GM10266 (cell line): ENCODE measurements at regions not wholly inside any gene's neighbourhood (a gene's known extent, or its start where the extent isn't known, plus 50 kb on each side); places are given as distances from the start of the nearest gene placed in this dataset.

Source experiments
- DNase-seq: peaks from one replicate; pipeline ENCODE4 v3.0.0; 2012; ENCODE audit errors: extremely low spot score
- TF ChIP-seq, protein P1 (sequence below): IDR thresholded peaks from 2 replicates; pipeline ENCODE4 v1.5.1; 2012; ENCODE audit warnings: mild to moderate bottlenecking, low read depth; ENCODE audit not compliant: control insufficient read depth, insufficient read depth; ENCODE audit errors: missing control alignments

DNA sequence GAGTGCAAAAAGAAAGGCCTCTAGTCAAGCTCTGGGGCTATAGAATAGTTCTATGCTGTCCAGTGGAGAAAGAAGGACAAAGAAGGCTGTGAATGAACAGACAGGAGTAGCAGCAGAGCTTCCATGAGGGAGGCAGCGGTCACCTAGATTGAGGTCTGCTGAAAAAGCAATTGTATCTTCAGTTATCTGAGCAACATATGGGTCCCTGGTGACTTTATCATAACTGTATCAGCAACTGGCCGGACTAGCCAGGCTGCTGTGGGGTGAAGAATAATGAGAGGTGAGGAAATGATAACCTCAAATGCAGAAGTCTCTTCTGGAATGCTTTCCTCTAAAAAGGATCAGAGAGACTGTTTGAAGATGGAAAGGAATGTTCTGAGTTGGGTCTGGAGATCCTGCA lies 971.3 kb upstream of the TMEM132C start:
- TF ChIP-seq, protein P1, sequence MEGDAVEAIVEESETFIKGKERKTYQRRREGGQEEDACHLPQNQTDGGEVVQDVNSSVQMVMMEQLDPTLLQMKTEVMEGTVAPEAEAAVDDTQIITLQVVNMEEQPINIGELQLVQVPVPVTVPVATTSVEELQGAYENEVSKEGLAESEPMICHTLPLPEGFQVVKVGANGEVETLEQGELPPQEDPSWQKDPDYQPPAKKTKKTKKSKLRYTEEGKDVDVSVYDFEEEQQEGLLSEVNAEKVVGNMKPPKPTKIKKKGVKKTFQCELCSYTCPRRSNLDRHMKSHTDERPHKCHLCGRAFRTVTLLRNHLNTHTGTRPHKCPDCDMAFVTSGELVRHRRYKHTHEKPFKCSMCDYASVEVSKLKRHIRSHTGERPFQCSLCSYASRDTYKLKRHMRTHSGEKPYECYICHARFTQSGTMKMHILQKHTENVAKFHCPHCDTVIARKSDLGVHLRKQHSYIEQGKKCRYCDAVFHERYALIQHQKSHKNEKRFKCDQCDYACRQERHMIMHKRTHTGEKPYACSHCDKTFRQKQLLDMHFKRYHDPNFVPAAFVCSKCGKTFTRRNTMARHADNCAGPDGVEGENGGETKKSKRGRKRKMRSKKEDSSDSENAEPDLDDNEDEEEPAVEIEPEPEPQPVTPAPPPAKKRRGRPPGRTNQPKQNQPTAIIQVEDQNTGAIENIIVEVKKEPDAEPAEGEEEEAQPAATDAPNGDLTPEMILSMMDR: no peak
- no peak for DNase-seq

DNA sequence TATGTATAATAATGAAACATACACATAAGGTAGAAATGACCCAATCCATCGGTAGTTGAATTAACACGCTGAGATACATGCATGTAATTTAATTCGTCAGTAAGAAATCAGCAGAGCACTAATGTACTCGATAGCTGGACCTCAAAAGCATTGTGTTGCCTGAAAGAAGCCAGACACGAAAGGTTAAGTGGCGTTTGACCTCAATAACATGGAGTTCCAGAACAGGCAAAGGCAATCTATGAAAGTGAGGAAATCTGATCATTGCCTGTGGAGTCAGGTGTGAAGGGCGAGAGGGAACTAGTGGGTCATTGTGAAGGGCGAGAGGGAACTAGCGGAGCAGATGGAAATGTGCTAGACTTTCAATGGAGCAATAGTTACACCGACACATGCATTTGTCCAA lies 970.4 kb upstream of the TMEM132C start:
- TF ChIP-seq, protein P1: no peak
- no peak for DNase-seq

DNA sequence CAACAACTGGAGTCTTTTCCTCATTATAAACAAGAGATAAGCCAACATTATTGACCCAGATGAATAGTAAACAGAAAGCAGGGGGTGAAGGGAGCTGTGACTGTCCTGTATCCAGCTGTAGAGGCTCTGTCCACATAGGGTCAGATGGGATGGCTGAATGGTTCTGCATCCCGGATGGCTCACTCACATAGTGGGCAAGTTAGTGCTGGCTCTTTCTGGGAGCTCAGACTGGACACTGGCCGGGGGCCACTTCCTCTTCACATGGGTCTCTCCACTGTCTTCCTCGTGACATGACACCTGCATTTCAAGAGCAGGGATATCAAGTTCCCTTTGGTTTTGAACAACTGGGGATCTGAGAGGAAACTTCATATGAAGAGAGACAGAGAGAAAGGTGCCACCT lies 969.6 kb upstream of the TMEM132C start:
- TF ChIP-seq, protein P1: no peak
- DNase-seq: no peak

DNA sequence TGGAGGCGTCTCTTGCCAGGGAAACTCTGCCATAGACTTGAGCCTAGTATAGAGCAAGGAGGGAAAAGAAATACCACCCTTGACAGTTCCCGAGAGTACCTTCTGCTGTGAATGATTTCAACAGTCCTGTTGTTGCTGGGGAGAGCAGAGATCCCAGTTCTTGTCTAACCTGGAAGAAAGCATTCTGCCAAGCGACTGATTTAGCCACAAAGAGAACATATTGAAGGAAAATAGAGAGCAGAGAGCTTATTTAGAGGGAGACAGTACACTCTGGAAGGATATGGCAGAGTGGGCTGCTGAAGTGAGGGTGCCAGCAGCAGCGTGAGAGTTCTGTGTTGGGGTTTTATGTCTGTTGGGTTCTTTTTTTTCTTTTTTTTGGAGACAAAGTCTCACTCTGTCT lies 966.9 kb upstream of the TMEM132C start:
- no peak for DNase-seq
- TF ChIP-seq, protein P1: no peak

DNA sequence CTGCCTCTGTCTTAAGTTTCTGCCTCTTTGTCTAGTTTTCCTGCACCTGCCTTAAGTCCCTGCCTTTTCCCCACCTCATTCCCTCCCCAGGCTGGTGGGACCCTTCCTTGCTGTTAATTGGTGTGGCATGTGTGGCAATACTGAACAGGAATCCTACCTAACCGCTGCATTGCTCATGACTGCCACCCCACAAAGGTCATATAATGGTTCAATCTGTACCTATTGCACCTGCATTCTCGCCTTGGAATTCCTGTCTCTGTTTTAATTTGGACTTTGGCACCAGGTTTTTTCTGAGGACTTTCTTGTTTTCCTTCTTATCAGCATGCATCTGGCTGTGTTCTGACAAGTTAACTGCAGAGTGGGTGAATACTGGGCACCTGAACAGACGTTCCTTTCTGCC lies 966.2 kb upstream of the TMEM132C start:
- no peak for DNase-seq
- TF ChIP-seq, protein P1: no peak

DNA sequence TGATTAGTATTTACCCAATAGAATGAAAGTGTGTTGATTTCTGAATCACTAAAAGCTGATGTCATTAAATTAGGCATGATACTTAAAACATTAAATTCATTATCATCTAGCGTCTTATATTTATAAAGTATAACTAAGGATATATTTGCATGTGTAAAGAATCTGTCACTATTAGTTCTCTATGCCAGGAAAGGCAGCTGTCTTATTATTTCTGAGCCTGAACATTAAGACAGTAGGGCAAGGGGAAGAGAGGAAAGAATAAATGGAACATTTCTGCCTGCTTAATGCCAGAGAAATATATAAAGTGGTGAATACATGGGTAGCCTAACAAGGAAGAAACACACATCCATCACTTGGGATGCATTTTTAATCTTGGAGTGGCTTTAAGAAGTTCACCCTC lies 965.1 kb upstream of the TMEM132C start:
- TF ChIP-seq, protein P1: no peak
- DNase-seq: no peak

DNA sequence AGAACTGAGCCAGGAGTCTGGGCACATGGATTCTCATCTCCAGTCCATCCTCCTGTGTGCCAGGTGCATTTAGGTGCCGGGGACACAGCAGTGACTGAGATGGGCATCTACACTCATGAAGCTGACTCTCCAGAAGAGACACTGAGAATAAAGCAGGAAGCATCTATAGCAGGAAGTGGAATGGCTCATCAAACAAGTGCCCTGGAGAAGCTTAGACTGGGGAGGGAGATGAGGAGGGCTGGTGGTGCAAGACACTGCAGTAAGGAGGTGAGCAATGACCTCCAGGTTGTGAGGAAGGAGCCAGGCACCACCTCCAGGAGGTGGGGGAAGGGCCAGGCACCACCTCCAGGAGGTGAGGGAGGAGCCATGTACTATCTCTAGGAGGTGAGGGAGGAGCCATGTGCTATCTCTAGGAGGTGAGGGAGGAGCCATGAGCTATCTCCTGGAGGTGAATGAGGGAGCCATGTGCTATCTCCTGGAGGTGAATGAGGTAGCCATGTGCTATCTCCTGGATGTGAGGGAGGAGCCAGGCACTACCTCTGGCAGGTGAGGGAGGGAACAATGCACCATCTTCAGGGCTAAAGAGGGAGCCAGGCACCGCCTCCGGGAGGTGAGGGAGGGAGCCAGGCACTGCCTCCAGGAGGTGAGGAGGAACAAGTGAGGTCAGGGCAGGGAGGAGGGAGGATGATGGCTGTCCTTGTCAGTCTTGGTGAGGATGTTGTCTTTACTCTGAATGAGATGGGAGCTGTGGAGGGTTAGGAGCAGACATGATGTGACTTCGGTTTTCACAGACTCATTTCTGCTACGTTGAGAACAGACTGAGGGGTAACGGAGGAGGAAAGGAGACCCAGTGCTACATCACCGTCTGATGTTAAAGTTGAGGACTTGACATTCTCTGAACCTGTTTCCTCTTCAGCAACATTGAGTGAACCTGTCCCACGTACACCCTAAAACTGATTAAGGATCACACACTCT lies 961.9 kb upstream of the TMEM132C start:
- TF ChIP-seq, protein P1: no peak
- DNase-seq: no peak
